K562 (cell line): ENCODE measurements at regions not wholly inside any gene's neighbourhood (a gene's known extent, or its start where the extent isn't known, plus 50 kb on each side); places are given as distances from the start of the nearest gene placed in this dataset.

Experiments used
- ATAC-seq: fragments of 200-7000 bp; cut with Tn5 transposase; 3 replicates; pipeline ENCODE4 v1.9.1; 2020; ENCODE audit warnings: moderate library complexity
- BruUV-seq: library from RNA; stranded (reverse); fragments of 400-500 nt; replicated peaks from 2 replicates; lab custom pipeline; 2021; lab: Mats Ljungman, UMichigan
- CTCF ChIA-PET: fragments of 300-600 bp; formaldehyde crosslinking; extraction: SDS; loops from one replicate; lab custom pipeline; 2021; ENCODE audit warnings: low intra/inter-chr PET ratio; lab: Yijun Ruan, JAX
- POLR2A ChIA-PET: fragments of 300-600, 350-650 bp; sonication (Branson Sonifier 250); formaldehyde crosslinking; extraction: SDS; loops from one replicate; lab custom pipeline; 2021; ENCODE audit warnings: antibody characterized with exemption, inconsistent platforms; lab: Yijun Ruan, JAX
- DNase-seq, 4 experiments: peaks; one replicate each; pipeline versions ENCODE4 v3.0.0 to v3.0.0-alpha.2; 2011 to 2018; ENCODE audit warnings: low spot score in 3 of 4, mixed read lengths in 3 of 4; ENCODE audit errors: extremely low read depth in 1 of 4
- FAIRE-seq: peaks from 2 replicates; lab custom pipeline; 2011; peaks lifted over from hg19 to GRCh38; lab: Jason Lieb, UNC
- H2AFZ ChIP-seq: 2 replicates; pipeline ENCODE4 v1.6.0; 2011; ENCODE audit warnings: low read depth, low read length, control low read depth, inconsistent platforms
- H3K27ac ChIP-seq: fragments of 200-600 bp; 3 replicates; pipeline ENCODE4 v1.8.0; 2011; ENCODE audit warnings: low read depth, mild to moderate bottlenecking, control low read depth, inconsistent platforms, low read length, moderate library complexity, mixed read lengths; ENCODE audit errors: extremely low read depth
- H3K27me3 ChIP-seq, 2 experiments: fragments of 300-600 bp in 1 of 2; 2 replicates in 1 of 2; 3 replicates in 1 of 2; pipeline versions ENCODE4 v1.6.0 to v1.8.0; 2011; ENCODE audit warnings: inconsistent platforms in 2 of 2, low read length in 2 of 2, mild to moderate bottlenecking in 1 of 2, mixed read lengths in 1 of 2, moderate library complexity in 1 of 2; ENCODE audit not compliant: control insufficient read depth in 2 of 2, insufficient read depth in 2 of 2
- H3K36me3 ChIP-seq: fragments of 300-600 bp; 3 replicates; pipeline ENCODE4 v1.8.0; 2011; ENCODE audit warnings: mild to moderate bottlenecking, low read length, inconsistent platforms; ENCODE audit not compliant: control insufficient read depth, insufficient read depth
- H3K4me1 ChIP-seq, 2 experiments: fragments of 200-600 bp in 1 of 2; replicated peaks in 1 of 2; 2 replicates in 1 of 2; 3 replicates in 1 of 2; pipeline versions ENCODE4 v1.5.1 to v1.8.0; 2011; ENCODE audit warnings: inconsistent platforms in 2 of 2, low read length in 2 of 2, mild to moderate bottlenecking in 1 of 2, mixed read lengths in 1 of 2, moderate library complexity in 1 of 2; ENCODE audit not compliant: control insufficient read depth in 2 of 2, insufficient read depth in 2 of 2
- H3K4me2 ChIP-seq: 2 replicates; pipeline ENCODE4 v1.6.1; 2011; ENCODE audit warnings: low read length, control low read depth, inconsistent platforms, mixed read lengths; ENCODE audit not compliant: insufficient read depth
- H3K4me3 ChIP-seq: fragments of 200-600 bp; sonication (generic), shearing (Covaris generic); 2 replicates; pipeline ENCODE4 v1.5.1; 2016; ENCODE audit warnings: control low read depth, inconsistent platforms
- H3K79me2 ChIP-seq: fragments of 200-600 bp; 3 replicates; pipeline ENCODE4 v1.8.0; 2011; ENCODE audit warnings: low read length, inconsistent platforms; ENCODE audit not compliant: control insufficient read depth, insufficient read depth
- H3K9ac ChIP-seq, 2 experiments: 2 replicates each; pipeline versions ENCODE4 v1.6.0 to v1.6.1; 2011; ENCODE audit warnings: low read depth in 2 of 2, low read length in 2 of 2, control low read depth in 1 of 2, inconsistent platforms in 1 of 2, mild to moderate bottlenecking in 1 of 2, mixed read lengths in 1 of 2; ENCODE audit not compliant: insufficient read depth in 1 of 2
- H3K9me1 ChIP-seq: one replicate; pipeline ENCODE4 v1.6.0; 2011; ENCODE audit warnings: inconsistent platforms, mild to moderate bottlenecking, low read length, moderate library complexity; ENCODE audit not compliant: control insufficient read depth, insufficient read depth
- H3K9me3 ChIP-seq: replicated peaks from 2 replicates; pipeline ENCODE4 v1.5.1; 2011; ENCODE audit warnings: low read depth, low read length, inconsistent platforms; ENCODE audit not compliant: control insufficient read depth, insufficient read depth
- H4K20me1 ChIP-seq: replicated peaks from 2 replicates; pipeline ENCODE4 v1.6.1; 2011; ENCODE audit warnings: low read length, inconsistent platforms, mixed read lengths; ENCODE audit not compliant: control insufficient read depth, insufficient read depth
- BHLHE40 ChIP-seq: IDR thresholded peaks from 2 replicates; pipeline ENCODE4 v1.6.1; 2011; ENCODE audit warnings: low read length, improper control_type of control experiment
- E2F5 ChIP-seq: sonication (generic); formaldehyde crosslinking; IDR thresholded peaks from 2 replicates; pipeline ENCODE4 v1.8.0; 2022; ENCODE audit warnings: mild to moderate bottlenecking, missing genetic modification reagents
- ETV6 ChIP-seq, 3 experiments: fragments of 150-350 bp in 1 of 3; sonication (generic) in 1 of 3; formaldehyde crosslinking in 1 of 3; IDR thresholded peaks; 2 replicates each; pipeline versions ENCODE4 v1.6.1 to v1.8.0; 2014 to 2022; ENCODE audit warnings: borderline replicate concordance in 2 of 3, low read depth in 2 of 3, antibody characterized with exemption in 1 of 3, low read length in 1 of 3, mild to moderate bottlenecking in 1 of 3, missing genetic modification reagents in 1 of 3
- FOS ChIP-seq: IDR thresholded peaks from 3 replicates; pipeline ENCODE4 v1.6.1; 2011; ENCODE audit not compliant: insufficient read length; ENCODE audit errors: extremely low read depth
- NCOA6 ChIP-seq: fragments of 450-650 bp; IDR thresholded peaks from 2 replicates; pipeline ENCODE4 v1.6.1; 2017; ENCODE audit warnings: mild to moderate bottlenecking
- NELFE ChIP-seq: IDR thresholded peaks from 2 replicates; pipeline ENCODE4 v1.6.1; 2011; ENCODE audit warnings: mild to moderate bottlenecking; ENCODE audit not compliant: insufficient read depth, insufficient read length
- ZNF124 ChIP-seq: sonication (generic); formaldehyde crosslinking; IDR thresholded peaks from 2 replicates; pipeline ENCODE4 v1.8.1; 2022; ENCODE audit warnings: missing genetic modification reagents
- WGBS: fragments of 100-300 bp; shearing (Covaris generic); methylation state at CpG from one replicate; pipeline ENCODE4 v1.1.6; 2016; ENCODE audit warnings: low coverage, mixed read lengths; ENCODE audit not compliant: insufficient coverage; ENCODE audit errors: missing lambda C conversion rate; 5-methylcytosine and 5-hydroxymethylcytosine counted together
- in situ Hi-C: fragments of 300-500 bp; cut with MboI; formaldehyde crosslinking; loops from 4 replicates; pipeline ENCODE4 v1.15.0; 2018; ENCODE audit warnings: inconsistent platforms, mixed read lengths
- intact Hi-C: fragments of 100-400 bp; cut with micrococcal nuclease; formaldehyde crosslinking; loops from 2 replicates; pipeline ENCODE4 v1.14.2; 2022
- TF ChIP-seq, protein P1 (sequence below): fragments of 200-400 bp; formaldehyde crosslinking; IDR thresholded peaks from 2 replicates; pipeline ENCODE4 v1.6.1; 2017; ENCODE audit warnings: mild to moderate bottlenecking, low read depth, low read length, moderate library complexity

- POLR2A ChIA-PET, result interaction anchor here (1.2 kb wide), 1 partner anchor 9 kb away, joined by 6 read pairs; no protein-coding TSS in a partner anchor
- CTCF ChIA-PET, result no interaction called here
- Histone ChIP-seq H3K79me2 (no peaks in the 10 kb centered on the region), H3K4me2 (no peak overlapping the region), H3K4me1 (no peaks in the 10 kb centered on the region), H3K9me1 (no peaks in the 10 kb centered on the region), H3K27me3 (no peaks in the 10 kb centered on the region), H3K27ac (no peak overlapping the region), H3K9ac (no peak overlapping the region), H3K4me3 (no peak overlapping the region), H3K9me3 (no peaks in the 10 kb centered on the region), H2AFZ (no peak overlapping the region), H4K20me1 (no peaks in the 10 kb centered on the region), H3K36me3 (no peaks in the 10 kb centered on the region)
- in situ Hi-C loops (no loop called here), intact Hi-C loops (no loop called here)
- no TSS peak for BruUV-seq
- WGBS, result 0% methylated on average over 2 of the region's 2 CpGs
- DNase-seq (no peak), ATAC-seq (no peak), FAIRE-seq (no peak)
- TF ChIP-seq NCOA6 (no peak), ETV6 (IDR thresholded peaks at IDR 0.05; ENCODE audit: borderline replicate concordance in 1 of 2, low read depth in 2 of 2, low read length in 1 of 2) (no peak), ETV6 (CRISPR knock-in tag; IDR thresholded peaks at IDR 0.05; ENCODE audit: borderline replicate concordance) (no peak), BHLHE40 (no peak), ZNF124 (CRISPR knock-in tag) (no peak), FOS (no peak), NELFE (no peak), E2F5 (CRISPR knock-in tag) (no peak)
- TF ChIP-seq, protein P1, sequence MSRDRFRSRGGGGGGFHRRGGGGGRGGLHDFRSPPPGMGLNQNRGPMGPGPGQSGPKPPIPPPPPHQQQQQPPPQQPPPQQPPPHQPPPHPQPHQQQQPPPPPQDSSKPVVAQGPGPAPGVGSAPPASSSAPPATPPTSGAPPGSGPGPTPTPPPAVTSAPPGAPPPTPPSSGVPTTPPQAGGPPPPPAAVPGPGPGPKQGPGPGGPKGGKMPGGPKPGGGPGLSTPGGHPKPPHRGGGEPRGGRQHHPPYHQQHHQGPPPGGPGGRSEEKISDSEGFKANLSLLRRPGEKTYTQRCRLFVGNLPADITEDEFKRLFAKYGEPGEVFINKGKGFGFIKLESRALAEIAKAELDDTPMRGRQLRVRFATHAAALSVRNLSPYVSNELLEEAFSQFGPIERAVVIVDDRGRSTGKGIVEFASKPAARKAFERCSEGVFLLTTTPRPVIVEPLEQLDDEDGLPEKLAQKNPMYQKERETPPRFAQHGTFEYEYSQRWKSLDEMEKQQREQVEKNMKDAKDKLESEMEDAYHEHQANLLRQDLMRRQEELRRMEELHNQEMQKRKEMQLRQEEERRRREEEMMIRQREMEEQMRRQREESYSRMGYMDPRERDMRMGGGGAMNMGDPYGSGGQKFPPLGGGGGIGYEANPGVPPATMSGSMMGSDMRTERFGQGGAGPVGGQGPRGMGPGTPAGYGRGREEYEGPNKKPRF, result no peak
Observed at GRCh38 chr14:51448831-51449670, 202.7 kb upstream of the FRMD6 start.
